Fibroblast of lung (primary cell): ENCODE measurements at regions not wholly inside any gene's neighbourhood (a gene's known extent, or its start where the extent isn't known, plus 50 kb on each side); places are given as distances from the start of the nearest gene placed in this dataset.

ENCODE experiments used
- DNase-seq, 2 donors: peaks; one replicate each; pipeline versions ENCODE4 v3.0.0 to v3.0.0-alpha.2; 2010; ENCODE audit warnings: low read depth in 2 of 2
- H2AFZ ChIP-seq: 2 replicates; pipeline ENCODE4 v1.5.1; 2012; ENCODE audit warnings: low read length, control low read depth, inconsistent platforms
- H3K27ac ChIP-seq: 2 replicates; pipeline ENCODE4 v1.5.1; 2011; ENCODE audit warnings: low read length, control low read depth; ENCODE audit not compliant: insufficient read depth
- H3K27me3 ChIP-seq: 2 replicates; pipeline ENCODE4 v1.5.1; 2011; ENCODE audit warnings: mild to moderate bottlenecking, low read length; ENCODE audit not compliant: control insufficient read depth, insufficient read depth
- H3K36me3 ChIP-seq: 2 replicates; pipeline ENCODE4 v1.5.1; 2011; ENCODE audit warnings: low read length; ENCODE audit not compliant: control insufficient read depth, insufficient read depth
- H3K4me1 ChIP-seq: 2 replicates; pipeline ENCODE4 v1.5.1; 2011; ENCODE audit warnings: low read length; ENCODE audit not compliant: control insufficient read depth, insufficient read depth; ENCODE audit errors: extremely low read depth
- H3K4me2 ChIP-seq: 2 replicates; pipeline ENCODE4 v1.5.1; 2011; ENCODE audit warnings: low read length, control low read depth; ENCODE audit not compliant: insufficient read depth; ENCODE audit errors: extremely low read depth
- H3K4me3 ChIP-seq, 4 experiments: fragments of 200-600 bp in 1 of 4; sonication (generic) in 1 of 4; replicated peaks in 1 of 4; 2 replicates each; pipeline ENCODE4 v1.5.1; 2011 to 2016; ENCODE audit warnings: low read length in 4 of 4, low read depth in 3 of 4, mild to moderate bottlenecking in 3 of 4, control low read depth in 2 of 4, inconsistent platforms in 1 of 4, mixed read lengths in 1 of 4; ENCODE audit not compliant: insufficient read depth in 1 of 4; ENCODE audit errors: control extremely low read depth in 1 of 4
- H3K79me2 ChIP-seq: 2 replicates; pipeline ENCODE4 v1.5.1; 2012; ENCODE audit warnings: mild to moderate bottlenecking, low read length, inconsistent platforms; ENCODE audit not compliant: control insufficient read depth, insufficient read depth
- H3K9ac ChIP-seq: 2 replicates; pipeline ENCODE4 v1.5.1; 2011; ENCODE audit warnings: mild to moderate bottlenecking, low read length, control low read depth; ENCODE audit not compliant: insufficient read depth
- H3K9me3 ChIP-seq: 2 replicates; pipeline ENCODE4 v1.5.1; 2012; ENCODE audit warnings: low read depth, low read length; ENCODE audit not compliant: control insufficient read depth, insufficient read depth
- H4K20me1 ChIP-seq: 2 replicates; pipeline ENCODE4 v1.5.1; 2011; ENCODE audit warnings: low read length; ENCODE audit not compliant: control insufficient read depth, insufficient read depth; ENCODE audit errors: extremely low read depth
- EZH2 ChIP-seq: IDR thresholded peaks from 2 replicates; pipeline ENCODE4 v1.5.1; 2012; ENCODE audit warnings: low read length, control low read depth, mild to moderate bottlenecking; ENCODE audit errors: missing control alignments
- TF ChIP-seq, protein P1 (sequence below), 2 donors: IDR thresholded peaks in 1 of 2; conservative IDR thresholded peaks in 1 of 2; 1 replicate in 1 of 2; 2 replicates in 1 of 2; pipeline ENCODE4 v1.5.1; 2011 to 2012; ENCODE audit warnings: low read length in 2 of 2, control low read depth in 1 of 2, inconsistent platforms in 1 of 2, low read depth in 1 of 2, mild to moderate bottlenecking in 1 of 2

DNA sequence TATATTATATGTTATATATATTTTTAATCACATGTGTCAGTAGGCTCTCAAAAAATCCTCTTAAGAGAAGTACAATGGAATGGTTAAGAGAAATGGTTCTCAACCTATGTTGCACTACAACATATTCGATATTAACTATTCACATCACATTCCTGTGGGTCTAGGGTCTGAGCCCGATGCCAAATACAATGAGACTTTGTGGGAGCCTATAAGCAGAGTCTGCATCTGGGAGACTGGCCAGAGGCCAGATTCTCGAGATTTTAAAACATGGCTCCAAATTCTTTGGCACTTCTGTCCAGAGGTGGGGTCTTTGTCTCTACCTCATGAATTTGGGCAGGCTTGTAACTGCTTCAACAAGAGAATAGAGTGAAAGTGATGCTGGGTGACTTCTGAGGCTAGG, 79.4 kb upstream of the NBEA start:
- Histone ChIP-seq H3K36me3 (no peaks in the 10 kb centered on the region), H2AFZ (no peak overlapping the region), H3K4me2 (no peak overlapping the region), H3K4me1 (peaks cover 7% of the 10 kb centered on the region), H3K27ac (no peak overlapping the region), H4K20me1 (no peaks in the 10 kb centered on the region), H3K9ac (no peak overlapping the region), H3K4me3 (no peak overlapping the region), H3K9me3 (no peaks in the 10 kb centered on the region), H3K27me3 (no peaks in the 10 kb centered on the region), H3K79me2 (no peaks in the 10 kb centered on the region)
- TF ChIP-seq EZH2, result no peak
- TF ChIP-seq, protein P1, sequence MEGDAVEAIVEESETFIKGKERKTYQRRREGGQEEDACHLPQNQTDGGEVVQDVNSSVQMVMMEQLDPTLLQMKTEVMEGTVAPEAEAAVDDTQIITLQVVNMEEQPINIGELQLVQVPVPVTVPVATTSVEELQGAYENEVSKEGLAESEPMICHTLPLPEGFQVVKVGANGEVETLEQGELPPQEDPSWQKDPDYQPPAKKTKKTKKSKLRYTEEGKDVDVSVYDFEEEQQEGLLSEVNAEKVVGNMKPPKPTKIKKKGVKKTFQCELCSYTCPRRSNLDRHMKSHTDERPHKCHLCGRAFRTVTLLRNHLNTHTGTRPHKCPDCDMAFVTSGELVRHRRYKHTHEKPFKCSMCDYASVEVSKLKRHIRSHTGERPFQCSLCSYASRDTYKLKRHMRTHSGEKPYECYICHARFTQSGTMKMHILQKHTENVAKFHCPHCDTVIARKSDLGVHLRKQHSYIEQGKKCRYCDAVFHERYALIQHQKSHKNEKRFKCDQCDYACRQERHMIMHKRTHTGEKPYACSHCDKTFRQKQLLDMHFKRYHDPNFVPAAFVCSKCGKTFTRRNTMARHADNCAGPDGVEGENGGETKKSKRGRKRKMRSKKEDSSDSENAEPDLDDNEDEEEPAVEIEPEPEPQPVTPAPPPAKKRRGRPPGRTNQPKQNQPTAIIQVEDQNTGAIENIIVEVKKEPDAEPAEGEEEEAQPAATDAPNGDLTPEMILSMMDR (conservative IDR thresholded peaks at IDR 0.05 in 1 of 2, IDR thresholded peaks at IDR 0.05 in 1 of 2; ENCODE audit: low read depth in 1 of 2, low read length in 2 of 2), result no peak
- peak in 1 of 2 donors; percentile 60 for DNase-seq

DNA sequence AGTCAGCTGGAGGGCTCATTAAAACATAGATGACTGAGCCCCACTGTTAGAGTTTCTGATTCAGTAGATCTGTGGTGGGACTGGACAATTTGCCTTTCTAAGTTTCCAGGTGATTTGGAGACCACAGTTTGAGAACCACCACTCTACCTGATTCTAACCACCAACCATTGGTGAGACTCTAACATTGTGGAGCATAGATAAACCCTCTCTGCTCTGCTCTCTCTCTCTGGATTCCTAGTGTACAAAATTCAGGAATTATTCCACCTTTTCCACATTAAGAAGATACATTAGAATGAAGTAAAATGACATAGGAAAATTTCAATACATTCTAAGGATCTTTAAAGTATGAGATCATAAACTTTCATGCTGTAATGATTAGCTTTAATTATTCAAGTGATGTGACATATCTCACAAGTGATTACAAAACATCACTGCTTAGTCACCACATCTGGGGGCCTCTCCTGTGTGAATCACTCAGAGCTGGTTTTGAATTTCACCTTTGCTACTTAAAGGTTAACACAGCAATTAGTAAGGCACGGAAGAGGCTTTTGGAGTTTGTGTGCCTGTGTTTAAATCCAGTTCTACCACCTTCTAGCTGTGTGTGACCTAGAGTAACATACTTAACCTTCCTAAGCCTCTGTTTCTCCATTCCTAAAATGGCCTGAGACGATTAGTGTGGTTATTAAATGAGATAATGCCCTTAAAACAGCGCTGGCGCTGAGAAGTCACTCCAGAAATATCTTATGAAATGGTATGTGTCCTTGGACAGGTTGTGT, 78.5 kb upstream of the NBEA start:
- DNase-seq, result peak; percentile 74 to 95

DNA sequence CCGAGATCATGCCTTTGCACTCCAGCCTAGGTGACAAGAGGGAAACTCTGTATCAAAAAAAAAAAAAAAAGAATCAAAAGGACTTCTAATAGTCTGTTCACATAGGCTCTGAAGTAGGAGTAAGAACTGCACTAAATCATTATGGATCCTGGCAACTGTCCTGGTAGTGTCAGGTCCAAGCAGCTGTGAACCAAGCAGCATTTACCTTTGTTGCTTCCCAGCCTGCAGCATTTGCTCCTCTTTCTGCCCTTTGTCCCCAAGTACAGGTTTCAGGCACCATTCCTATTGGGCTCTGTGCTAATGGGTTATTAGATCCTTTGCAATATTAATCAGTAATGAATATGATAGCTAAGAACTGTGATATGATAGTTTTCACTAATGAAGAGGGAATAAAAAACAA, 77.4 kb upstream of the NBEA start:
- Histone ChIP-seq H2AFZ (no peak overlapping the region), H3K36me3 (no peaks in the 10 kb centered on the region), H3K27me3 (no peaks in the 10 kb centered on the region), H3K9ac (no peak overlapping the region), H3K79me2 (no peaks in the 10 kb centered on the region), H3K27ac (no peak overlapping the region), H3K4me3 (no peak overlapping the region), H3K4me2 (no peak overlapping the region), H3K9me3 (no peaks in the 10 kb centered on the region), H3K4me1 (peaks cover 7% of the 10 kb centered on the region), H4K20me1 (no peaks in the 10 kb centered on the region)
- DNase-seq, result peak in 1 of 2 donors; percentile 27
- TF ChIP-seq, protein P1 (conservative IDR thresholded peaks at IDR 0.05 in 1 of 2, IDR thresholded peaks at IDR 0.05 in 1 of 2; ENCODE audit: low read depth in 1 of 2, low read length in 2 of 2), result no peak

More for the DNA sequence above, 78.5 kb upstream of the NBEA start:
- no peaks in the 10 kb centered on the region for H3K9me3 ChIP-seq
- no peak overlapping the region for H3K4me3 ChIP-seq
- no peak overlapping the region for H3K27ac ChIP-seq
- no peak overlapping the region for H3K4me2 ChIP-seq
- peaks cover 7% of the 10 kb centered on the region for H3K4me1 ChIP-seq
- H4K20me1 ChIP-seq, result no peaks in the 10 kb centered on the region
- no peaks in the 10 kb centered on the region for H3K79me2 ChIP-seq
- no peaks in the 10 kb centered on the region for H3K36me3 ChIP-seq
- TF ChIP-seq, protein P1 (conservative IDR thresholded peaks at IDR 0.05 in 1 of 2, IDR thresholded peaks at IDR 0.05 in 1 of 2; ENCODE audit: low read depth in 1 of 2, low read length in 2 of 2), result no peak
- TF ChIP-seq EZH2, result no peak
- no peaks in the 10 kb centered on the region for H3K27me3 ChIP-seq
- no peak overlapping the region for H2AFZ ChIP-seq
- H3K9ac ChIP-seq, result no peak overlapping the region
